ENCODE measurements at regions not wholly inside any gene's neighbourhood (a gene's known extent, or its start where the extent isn't known, plus 50 kb on each side); places are given as distances from the start of the nearest gene placed in this dataset.

GRCh38 chr22:46036558-46037408 lies 59.8 kb upstream of the WNT7B start:
- ChIA-PET POLR2A (interaction anchor here (0.6 to 1.4 kb wide), 8 partner anchors 10 to 40 kb away, joined by 3 to 9 read pairs (median 5); no protein-coding TSS in a partner anchor), CTCF (ENCODE audit: unreplicated experiment) (interaction anchor here (0.7 to 1.5 kb wide), 7 partner anchors 14 to 80 kb away, joined by 3 to 11 read pairs (median 3); no protein-coding TSS in a partner anchor)
- no peaks in the 10 kb centered on the region for H3K79me2 ChIP-seq (ENCODE audit: insufficient read depth, low read depth, low read length)
- DNase-seq (ENCODE audit: low spot score), result peak; percentile 85
- TF ChIP-seq CTCF (conservative IDR thresholded peaks at IDR 0.05; ENCODE audit: low read length) (peak; percentile 85), EZH2phosphoT487 (IDR thresholded peaks at IDR 0.05; ENCODE audit: borderline replicate concordance, low read depth, low read length) (no peak)
- peak overlapping the region; percentile 97 for H3K4me3 ChIP-seq (ENCODE audit: low read depth, low read length, poor library complexity, severe bottlenecking)
- H3K36me3 ChIP-seq (ENCODE audit: insufficient read depth, low read length), result no peaks in the 10 kb centered on the region
- H2AFZ ChIP-seq (ENCODE audit: low read length), result peak overlapping the region; percentile 75; the same call in 1 of the 2 replicates
- H3K27ac ChIP-seq (ENCODE audit: low read depth, low read length, poor library complexity, severe bottlenecking), result peak overlapping the region; percentile 65
- intact Hi-C loops (cut with micrococcal nuclease; ENCODE audit: unreplicated experiment), result loop anchor here (1.0 to 10.0 kb wide), 5 partner anchors 23 to 258 kb away; partner anchors contain the start of gene GTSE1
- BruUV-seq (replicated peaks), result no TSS peak
- no peaks in the 10 kb centered on the region for H3K9me3 ChIP-seq (ENCODE audit: low read length)
- H3K4me2 ChIP-seq (ENCODE audit: low read length), result peak overlapping the region; percentile 89
- H3K9me2 ChIP-seq (ENCODE audit: insufficient read depth, low read length), result no peaks in the 10 kb centered on the region
- H4K20me1 ChIP-seq (ENCODE audit: insufficient read depth, low read length), result no peaks in the 10 kb centered on the region
- H3K4me1 ChIP-seq (ENCODE audit: insufficient read depth, low read length, poor library complexity, severe bottlenecking), result peaks cover 30% of the 10 kb centered on the region

GRCh38 chr22:46038174-46038487 lies 61.2 kb upstream of the WNT7B start:
- H3K79me2 ChIP-seq (ENCODE audit: insufficient read depth, low read depth, low read length), result no peaks in the 10 kb centered on the region
- CTCF ChIA-PET (ENCODE audit: unreplicated experiment), result no interaction called here

GRCh38 chr22:46038516-46039430 lies 61.8 kb upstream of the WNT7B start:
- TF ChIP-seq CTCF (conservative IDR thresholded peaks at IDR 0.05; ENCODE audit: low read length), result no peak
- no peak for TF ChIP-seq EZH2phosphoT487 (IDR thresholded peaks at IDR 0.05; ENCODE audit: borderline replicate concordance, low read depth, low read length)
- ChIA-PET CTCF (ENCODE audit: unreplicated experiment) (no interaction called here), POLR2A (no interaction called here)
- Histone ChIP-seq H3K9me3 (ENCODE audit: low read length) (no peaks in the 10 kb centered on the region), H3K4me3 (ENCODE audit: low read depth, low read length, poor library complexity, severe bottlenecking) (no peak overlapping the region), H3K4me2 (ENCODE audit: low read length) (no peak overlapping the region), H4K20me1 (ENCODE audit: insufficient read depth, low read length) (no peaks in the 10 kb centered on the region), H3K4me1 (ENCODE audit: insufficient read depth, low read length, poor library complexity, severe bottlenecking) (peaks cover 30% of the 10 kb centered on the region), H2AFZ (ENCODE audit: low read length) (no peak overlapping the region), H3K36me3 (ENCODE audit: insufficient read depth, low read length) (no peaks in the 10 kb centered on the region), H3K27ac (ENCODE audit: low read depth, low read length, poor library complexity, severe bottlenecking) (no peak overlapping the region), H3K79me2 (ENCODE audit: insufficient read depth, low read depth, low read length) (no peaks in the 10 kb centered on the region), H3K9me2 (ENCODE audit: insufficient read depth, low read length) (no peaks in the 10 kb centered on the region)
- DNase-seq (ENCODE audit: low spot score), result no peak
- intact Hi-C loops (cut with micrococcal nuclease; ENCODE audit: unreplicated experiment), result loop anchor here (10.0 kb wide), 1 partner anchor 256 kb away; the partner anchor contains the start of gene GTSE1
- BruUV-seq (replicated peaks), result no TSS peak

More at GRCh38 chr22:46038174-46038487, 61.2 kb upstream of the WNT7B start:
- DNase-seq (ENCODE audit: low spot score), result no peak
- intact Hi-C loops (cut with micrococcal nuclease; ENCODE audit: unreplicated experiment), result loop anchor here (10.0 kb wide), 1 partner anchor 257 kb away; the partner anchor contains the start of gene GTSE1
- no peaks in the 10 kb centered on the region for H3K9me3 ChIP-seq (ENCODE audit: low read length)
- H4K20me1 ChIP-seq (ENCODE audit: insufficient read depth, low read length), result no peaks in the 10 kb centered on the region
- H3K36me3 ChIP-seq (ENCODE audit: insufficient read depth, low read length), result no peaks in the 10 kb centered on the region
- POLR2A ChIA-PET, result no interaction called here
- peaks cover 30% of the 10 kb centered on the region for H3K4me1 ChIP-seq (ENCODE audit: insufficient read depth, low read length, poor library complexity, severe bottlenecking)
- BruUV-seq (replicated peaks), result no TSS peak
- TF ChIP-seq EZH2phosphoT487 (IDR thresholded peaks at IDR 0.05; ENCODE audit: borderline replicate concordance, low read depth, low read length), result no peak
- no peaks in the 10 kb centered on the region for H3K9me2 ChIP-seq (ENCODE audit: insufficient read depth, low read length)
- no peak overlapping the region for H3K4me2 ChIP-seq (ENCODE audit: low read length)
- H2AFZ ChIP-seq (ENCODE audit: low read length), result no peak overlapping the region
- no peak overlapping the region for H3K27ac ChIP-seq (ENCODE audit: low read depth, low read length, poor library complexity, severe bottlenecking)
- H3K4me3 ChIP-seq (ENCODE audit: low read depth, low read length, poor library complexity, severe bottlenecking), result no peak overlapping the region

Measured in OCI-LY7 (cell line).